H1 (cell line): ENCODE measurements at regions not wholly inside any gene's neighbourhood (a gene's known extent, or its start where the extent isn't known, plus 50 kb on each side); places are given as distances from the start of the nearest gene placed in this dataset.

Experiments
- CTCF ChIA-PET: fragments of 300-600 bp; sonication (Branson Sonifier 250); formaldehyde crosslinking; loops from one replicate; lab custom pipeline; 2021; ENCODE audit not compliant: partially characterized antibody; lab: Charles Lee
- POLR2A ChIA-PET: fragments of 300-600 bp; sonication (Branson Sonifier 250); formaldehyde crosslinking; loops from one replicate; lab custom pipeline; 2021; ENCODE audit warnings: inconsistent platforms; ENCODE audit not compliant: partially characterized antibody; lab: Charles Lee
- DNase-seq, 2 experiments: peaks; one replicate each; pipeline versions ENCODE4 v3.0.0 to v3.0.0-alpha.2; 2010 to 2022; ENCODE audit warnings: low spot score in 2 of 2, low read depth in 1 of 2, mixed read lengths in 1 of 2
- FAIRE-seq: peaks from 2 replicates; lab custom pipeline; 2011; peaks lifted over from hg19 to GRCh38; lab: Jason Lieb, UNC
- H2AFZ ChIP-seq: 2 replicates; pipeline ENCODE4 v1.8.1; 2012; ENCODE audit warnings: low read length, inconsistent platforms
- H2AK5ac ChIP-seq: 2 replicates; pipeline ENCODE4 v1.6.1; 2013; ENCODE audit warnings: low read depth, low read length
- H2BK120ac ChIP-seq: replicated peaks from 2 replicates; pipeline ENCODE3; 2013; ENCODE audit warnings: low read depth, low read length, inconsistent platforms
- H2BK12ac ChIP-seq: 2 replicates; pipeline ENCODE4 v1.6.1; 2013; ENCODE audit warnings: low read depth, low read length
- H2BK15ac ChIP-seq: 2 replicates; pipeline ENCODE4 v1.6.1; 2013; ENCODE audit warnings: low read length
- H2BK20ac ChIP-seq: 2 replicates; pipeline ENCODE4 v1.6.1; 2013; ENCODE audit warnings: low read length
- H2BK5ac ChIP-seq: 2 replicates; pipeline ENCODE4 v1.6.1; 2013; ENCODE audit warnings: low read depth, low read length
- H3K14ac ChIP-seq: 2 replicates; pipeline ENCODE4 v1.6.1; 2013; ENCODE audit warnings: inconsistent platforms; ENCODE audit not compliant: insufficient read length
- H3K18ac ChIP-seq: 2 replicates; pipeline ENCODE4 v1.6.1; 2013; ENCODE audit warnings: low read length; ENCODE audit errors: extremely low read depth
- H3K23ac ChIP-seq: 2 replicates; pipeline ENCODE4 v1.6.1; 2013; ENCODE audit warnings: inconsistent platforms; ENCODE audit not compliant: insufficient read length
- H3K23me2 ChIP-seq: 2 replicates; pipeline ENCODE4 v1.6.1; 2013; ENCODE audit warnings: low read depth, low read length
- H3K27ac ChIP-seq: 2 replicates; pipeline ENCODE4 v1.6.1; 2011; ENCODE audit warnings: low read depth, low read length, inconsistent platforms
- H3K27me3 ChIP-seq, 4 experiments: replicated peaks in 1 of 4; 1 replicate in 1 of 4; 2 replicates in 3 of 4; pipeline versions ENCODE4 v1.6.1 to v1.8.1; 2011 to 2013; ENCODE audit warnings: low read length in 3 of 4, mild to moderate bottlenecking in 3 of 4, inconsistent platforms in 2 of 4, mixed read lengths in 2 of 4, moderate library complexity in 1 of 4; ENCODE audit not compliant: control insufficient read depth in 3 of 4, insufficient read depth in 3 of 4; ENCODE audit errors: extremely low read depth in 1 of 4
- H3K36me3 ChIP-seq, 4 experiments: 2 replicates each; pipeline versions ENCODE4 v1.6.1 to v1.8.1; 2011 to 2013; ENCODE audit warnings: mild to moderate bottlenecking in 4 of 4, low read length in 3 of 4, moderate library complexity in 2 of 4, control low read depth in 1 of 4, inconsistent platforms in 1 of 4; ENCODE audit not compliant: insufficient read depth in 4 of 4, control insufficient read depth in 2 of 4
- H3K4ac ChIP-seq: replicated peaks from 2 replicates; pipeline ENCODE3; 2013; ENCODE audit warnings: low read length, low read depth, mixed read lengths, inconsistent platforms; ENCODE audit not compliant: insufficient read length
- H3K4me1 ChIP-seq, 4 experiments: replicated peaks in 1 of 4; 1 replicate in 1 of 4; 2 replicates in 3 of 4; pipeline versions ENCODE4 v1.6.1 to v1.8.1; 2011 to 2013; ENCODE audit warnings: low read length in 3 of 4, inconsistent platforms in 2 of 4, mixed read lengths in 1 of 4; ENCODE audit not compliant: insufficient read depth in 4 of 4, control insufficient read depth in 3 of 4
- H3K4me2 ChIP-seq, 2 experiments: 2 replicates each; pipeline versions ENCODE4 v1.6.1 to v1.8.1; 2011 to 2013; ENCODE audit warnings: low read depth in 2 of 2, low read length in 2 of 2, control low read depth in 1 of 2, inconsistent platforms in 1 of 2, mild to moderate bottlenecking in 1 of 2; ENCODE audit not compliant: insufficient read depth in 1 of 2
- H3K4me3 ChIP-seq, 4 experiments: fragments of 200-600, 300-600 bp in 1 of 4; sonication (generic), shearing (Covaris generic), sonication (Bioruptor Twin) in 1 of 4; 2 replicates each; pipeline versions ENCODE4 v1.5.1 to v1.8.1; 2011 to 2016; ENCODE audit warnings: low read length in 4 of 4, low read depth in 3 of 4, control low read depth in 2 of 4, inconsistent platforms in 2 of 4, mild to moderate bottlenecking in 2 of 4, mixed read lengths in 1 of 4, moderate library complexity in 1 of 4; ENCODE audit not compliant: insufficient read depth in 2 of 4; ENCODE audit errors: extremely low read depth in 1 of 4
- H3K56ac ChIP-seq: replicated peaks from 2 replicates; pipeline ENCODE3; 2013; ENCODE audit warnings: low read depth, mild to moderate bottlenecking, mixed read lengths, low read length, inconsistent platforms; ENCODE audit not compliant: insufficient read length
- H3K79me1 ChIP-seq: 2 replicates; pipeline ENCODE4 v1.6.1; 2013; ENCODE audit warnings: low read depth, low read length, control low read depth
- H3K79me2 ChIP-seq, 2 experiments: 2 replicates each; pipeline versions ENCODE4 v1.6.1 to v1.8.1; 2012 to 2013; ENCODE audit warnings: low read length in 2 of 2, mild to moderate bottlenecking in 2 of 2, inconsistent platforms in 1 of 2; ENCODE audit not compliant: insufficient read depth in 2 of 2, control insufficient read depth in 1 of 2
- H3K9ac ChIP-seq, 4 experiments: replicated peaks in 1 of 4; 1 replicate in 1 of 4; 2 replicates in 3 of 4; pipeline versions ENCODE4 v1.6.1 to v1.8.1; 2011 to 2013; ENCODE audit warnings: low read depth in 3 of 4, low read length in 3 of 4, control low read depth in 2 of 4, mild to moderate bottlenecking in 2 of 4, moderate library complexity in 2 of 4, inconsistent platforms in 1 of 4; ENCODE audit errors: extremely low read depth in 1 of 4
- H3K9me3 ChIP-seq, 2 experiments: 2 replicates each; pipeline versions ENCODE4 v1.6.1 to v1.8.1; 2012 to 2013; ENCODE audit warnings: mild to moderate bottlenecking in 2 of 2, moderate library complexity in 2 of 2, control low read depth in 1 of 2, inconsistent platforms in 1 of 2, low read depth in 1 of 2, low read length in 1 of 2, mixed read lengths in 1 of 2; ENCODE audit not compliant: insufficient read depth in 2 of 2
- H4K20me1 ChIP-seq, 2 experiments: replicated peaks in 1 of 2; 2 replicates each; pipeline versions ENCODE3 to v1.8.1; 2011 to 2013; ENCODE audit warnings: inconsistent platforms in 2 of 2, low read length in 2 of 2, mild to moderate bottlenecking in 1 of 2; ENCODE audit not compliant: insufficient read depth in 2 of 2, control insufficient read depth in 1 of 2
- H4K5ac ChIP-seq: 2 replicates; pipeline ENCODE4 v1.6.1; 2013; ENCODE audit warnings: low read length, low read depth, mixed read lengths, inconsistent platforms; ENCODE audit not compliant: insufficient read length
- H4K8ac ChIP-seq: 2 replicates; pipeline ENCODE4 v1.8.0; 2013; ENCODE audit warnings: mild to moderate bottlenecking, moderate library complexity, low read length, inconsistent platforms; ENCODE audit not compliant: insufficient read depth; ENCODE audit errors: extremely low read depth
- H4K91ac ChIP-seq: replicated peaks from 2 replicates; pipeline ENCODE3; 2013; ENCODE audit warnings: low read length, mixed read lengths, inconsistent platforms; ENCODE audit not compliant: insufficient read length
- CBX5 ChIP-seq: fragments of 300-800, 300-1000 bp; sonication (generic); IDR thresholded peaks from 2 replicates; pipeline ENCODE4 v1.7.1; 2016; ENCODE audit warnings: antibody characterized with exemption, low read length, low read depth
- CHD2 ChIP-seq: IDR thresholded peaks from 2 replicates; pipeline ENCODE4 v1.6.1; 2012; ENCODE audit warnings: low read length, improper control_type of control experiment
- CTBP2 ChIP-seq: IDR thresholded peaks from 2 replicates; pipeline ENCODE4 v1.7.0; 2011; ENCODE audit warnings: borderline replicate concordance, mild to moderate bottlenecking, moderate library complexity, mixed read lengths, low read length; ENCODE audit not compliant: insufficient read depth, insufficient read length
- EGR1 ChIP-seq: IDR thresholded peaks from 2 replicates; pipeline ENCODE4 v1.6.1; 2011; ENCODE audit warnings: low read depth, low read length, borderline replicate concordance
- GABPA ChIP-seq: IDR thresholded peaks from 2 replicates; pipeline ENCODE4 v1.6.1; 2011; ENCODE audit warnings: mild to moderate bottlenecking, low read length, moderate library complexity, borderline replicate concordance; ENCODE audit not compliant: insufficient read depth
- JUN ChIP-seq: IDR thresholded peaks from 2 replicates; pipeline ENCODE4 v1.6.1; 2011; ENCODE audit warnings: low read depth, mild to moderate bottlenecking, improper control_type of control experiment, low read length
- NRF1 ChIP-seq: IDR thresholded peaks from 2 replicates; pipeline ENCODE4 v1.6.1; 2011; ENCODE audit warnings: mild to moderate bottlenecking, low read depth, low read length, improper control_type of control experiment
- RBBP5 ChIP-seq: IDR thresholded peaks from 2 replicates; pipeline ENCODE4 v1.7.1; 2012; ENCODE audit warnings: low read depth, mild to moderate bottlenecking, inconsistent platforms, low read length, moderate library complexity, borderline replicate concordance
- RFX5 ChIP-seq: IDR thresholded peaks from 2 replicates; pipeline ENCODE4 v1.6.1; 2011; ENCODE audit warnings: low read depth, low read length, improper control_type of control experiment, borderline replicate concordance
- SAP30 ChIP-seq: fragments of 300-600 bp; sonication (generic); IDR thresholded peaks from 2 replicates; pipeline ENCODE4 v1.7.1; 2012; ENCODE audit warnings: low read length, moderate library complexity, mild to moderate bottlenecking, inconsistent platforms; ENCODE audit not compliant: insufficient read depth, insufficient replicate concordance
- SIN3A ChIP-seq, 2 experiments: IDR thresholded peaks in 1 of 2; conservative IDR thresholded peaks in 1 of 2; 2 replicates each; pipeline ENCODE4 v1.6.1; 2011 to 2012; ENCODE audit warnings: low read length in 2 of 2, improper control_type of control experiment in 1 of 2, low read depth in 1 of 2, mild to moderate bottlenecking in 1 of 2
- SIRT6 ChIP-seq: IDR thresholded peaks from one replicate; pipeline ENCODE4 v1.7.1; 2012; ENCODE audit warnings: low read length, inconsistent platforms
- SP1 ChIP-seq: IDR thresholded peaks from 2 replicates; pipeline ENCODE4 v1.6.1; 2011; ENCODE audit warnings: low read depth, low read length
- SP2 ChIP-seq: IDR thresholded peaks from 2 replicates; pipeline ENCODE4 v1.6.1; 2012; ENCODE audit warnings: mild to moderate bottlenecking, low read length, inconsistent platforms
- ZNF274 ChIP-seq: IDR thresholded peaks from 2 replicates; pipeline ENCODE4 v1.7.0; 2012; ENCODE audit warnings: low read length, borderline replicate concordance; ENCODE audit errors: extremely low read depth
- WGBS, 2 experiments: shearing (Covaris generic) in 1 of 2; methylation state at CpG; one replicate each; pipeline versions ENCODE4 v1.1.6 to v1.1.7; 2013 to 2015; ENCODE audit warnings: low lambda C conversion rate in 2 of 2, mixed read lengths in 2 of 2, inconsistent platforms in 1 of 2, low coverage in 1 of 2, missing lambda C conversion rate in 1 of 2; ENCODE audit not compliant: insufficient replicate concordance in 2 of 2, insufficient coverage in 1 of 2, insufficient read length in 1 of 2; ENCODE audit errors: extremely low coverage in 1 of 2, missing lambda C conversion rate in 1 of 2; 5-methylcytosine and 5-hydroxymethylcytosine counted together

GRCh38 chr11:105324156-105324555 lies 184.6 kb upstream of the CARD18 start:
- Histone ChIP-seq H3K23me2 (no peaks in the 10 kb centered on the region), H3K36me3 (no peaks in the 10 kb centered on the region), H3K56ac (no peak overlapping the region), H2AK5ac (no peak overlapping the region), H3K27ac (no peak overlapping the region), H3K4me1 (no peaks in the 10 kb centered on the region), H4K5ac (no peak overlapping the region), H4K20me1 (no peaks in the 10 kb centered on the region), H3K18ac (no peak overlapping the region), H2BK5ac (no peak overlapping the region), H2AFZ (no peak overlapping the region), H3K4me2 (no peak overlapping the region), H4K91ac (no peak overlapping the region), H3K27me3 (peaks cover 0 to 1% (median 0%) of the 10 kb centered on the region in 4 experiments; a peak in 1 of 7 replicates), H3K4ac (no peak overlapping the region), H3K14ac (no peak overlapping the region), H3K23ac (no peak overlapping the region), H3K79me2 (no peaks in the 10 kb centered on the region), H3K9ac (no peak overlapping the region), H4K8ac (no peak overlapping the region), H2BK20ac (no peak overlapping the region), H3K9me3 (no peaks in the 10 kb centered on the region), H2BK15ac (no peak overlapping the region), H3K4me3 (no peak overlapping the region), H2BK12ac (no peak overlapping the region), H2BK120ac (no peak overlapping the region), H3K79me1 (no peaks in the 10 kb centered on the region)
- DNase-seq: no peak
- POLR2A ChIA-PET: no interaction called here
- WGBS, 2 experiments: 89% methylated on average over 7 of the region's 7 CpGs; no CpG with 5 or more reads in 1 of the 2 experiments
- CTCF ChIA-PET: interaction anchor here (0.6 to 1.6 kb wide), 2 partner anchors 14 to 15 kb away, joined by 3 read pairs; no protein-coding TSS in a partner anchor
- FAIRE-seq: no peak
- TF ChIP-seq SAP30 (no peak), EGR1 (no peak), SIRT6 (no peak), NRF1 (no peak), CTBP2 (no peak), JUN (no peak), GABPA (no peak), SP1 (no peak), RFX5 (no peak), RBBP5 (no peak), CBX5 (no peak), ZNF274 (no peak), SP2 (no peak), CHD2 (no peak), SIN3A (conservative IDR thresholded peaks at IDR 0.05 in 1 of 2, IDR thresholded peaks at IDR 0.05 in 1 of 2; ENCODE audit: low read depth in 1 of 2, low read length in 2 of 2) (no peak)
